Activated T-cell treated with anti-CD3 and anti-CD28 coated beads, Interleukin-2, amount 50 U/mL, for 4 hours (primary cell): ENCODE measurements at regions not wholly inside any gene's neighbourhood (a gene's known extent, or its start where the extent isn't known, plus 50 kb on each side); places are given as distances from the start of the nearest gene placed in this dataset.

Experiments
- ATAC-seq, 2 donors: fragments of 200-7000 bp; cut with Tn5 transposase; one replicate each; pipeline ENCODE4 v1.10.0; 2021
- DNase-seq: peaks from one replicate; pipeline ENCODE4 v3.0.0-alpha.2; 2020
- H3K27me3 Mint-ChIP-seq: one replicate; pipeline ENCODE4 v1.8.0; 2021; ENCODE audit warnings: low read depth, mixed read lengths
- H3K36me3 Mint-ChIP-seq: one replicate; pipeline ENCODE4 v1.8.0; 2022; ENCODE audit warnings: mixed read lengths; ENCODE audit not compliant: insufficient read depth
- H3K4me1 Mint-ChIP-seq: one replicate; pipeline ENCODE4 v1.8.0; 2021; ENCODE audit warnings: low read depth, mixed read lengths
- H3K4me3 Mint-ChIP-seq: one replicate; pipeline ENCODE4 v1.8.0; 2021; ENCODE audit warnings: mild to moderate bottlenecking, moderate library complexity, mixed read lengths
- H3K9me3 Mint-ChIP-seq: one replicate; pipeline ENCODE4 v1.8.0; 2021; ENCODE audit warnings: mixed read lengths

GRCh38 chr10:14468023-14468441 lies 137.3 kb upstream of the FRMD4A start:
- DNase-seq (no peak), ATAC-seq (no peak)
- Mint-ChIP-seq H3K4me3 (no peak overlapping the region), H3K27me3 (peaks cover 39% of the 10 kb centered on the region), H3K36me3 (no peaks in the 10 kb centered on the region), H3K4me1 (no peaks in the 10 kb centered on the region), H3K9me3 (peaks cover 4% of the 10 kb centered on the region)

- Mint-ChIP-seq H3K4me1 (no peaks in the 10 kb centered on the region), H3K27me3 (peaks cover 29% of the 10 kb centered on the region), H3K36me3 (no peaks in the 10 kb centered on the region), H3K9me3 (peaks cover 4% of the 10 kb centered on the region), H3K4me3 (no peak overlapping the region)
- ATAC-seq: no peak
- DNase-seq: no peak
Measured at GRCh38 chr10:14466257-14466656, 135.5 kb upstream of the FRMD4A start.

- H3K36me3 Mint-ChIP-seq: no peaks in the 10 kb centered on the region
- no peak for ATAC-seq
- peaks cover 13% of the 10 kb centered on the region for H3K27me3 Mint-ChIP-seq
- H3K9me3 Mint-ChIP-seq: peaks cover 11% of the 10 kb centered on the region
- no peak for DNase-seq
- H3K4me1 Mint-ChIP-seq: no peaks in the 10 kb centered on the region
- H3K4me3 Mint-ChIP-seq: no peak overlapping the region
Measured at GRCh38 chr10:14460447-14460846, 129.7 kb upstream of the FRMD4A start.

GRCh38 chr10:14459665-14460064 lies 128.9 kb upstream of the FRMD4A start:
- Mint-ChIP-seq H3K4me3 (no peak overlapping the region), H3K27me3 (peaks cover 9% of the 10 kb centered on the region), H3K36me3 (no peaks in the 10 kb centered on the region), H3K4me1 (no peaks in the 10 kb centered on the region), H3K9me3 (peaks cover 11% of the 10 kb centered on the region)
- no peak for DNase-seq
- ATAC-seq: no peak

GRCh38 chr10:14456870-14457266 lies 126.1 kb upstream of the FRMD4A start:
- Mint-ChIP-seq H3K9me3 (peaks cover 7% of the 10 kb centered on the region), H3K36me3 (no peaks in the 10 kb centered on the region), H3K4me3 (no peak overlapping the region), H3K27me3 (peaks cover 5% of the 10 kb centered on the region), H3K4me1 (no peaks in the 10 kb centered on the region)
- DNase-seq (no peak), ATAC-seq (no peak)

GRCh38 chr10:14456218-14456869 lies 125.6 kb upstream of the FRMD4A start:
- H3K36me3 Mint-ChIP-seq: no peaks in the 10 kb centered on the region
- H3K27me3 Mint-ChIP-seq: peaks cover 5% of the 10 kb centered on the region
- H3K4me1 Mint-ChIP-seq: no peaks in the 10 kb centered on the region
- H3K4me3 Mint-ChIP-seq: no peak overlapping the region
- DNase-seq (no peak), ATAC-seq (no peak)
- H3K9me3 Mint-ChIP-seq: peaks cover 7% of the 10 kb centered on the region

- ATAC-seq (no peak), DNase-seq (no peak)
- H3K36me3 Mint-ChIP-seq: no peaks in the 10 kb centered on the region
- peaks cover 5% of the 10 kb centered on the region for H3K27me3 Mint-ChIP-seq
- H3K4me1 Mint-ChIP-seq: no peaks in the 10 kb centered on the region
- H3K4me3 Mint-ChIP-seq: no peak overlapping the region
- peaks cover 7% of the 10 kb centered on the region for H3K9me3 Mint-ChIP-seq
Measured at GRCh38 chr10:14454629-14455028, 123.9 kb upstream of the FRMD4A start.

GRCh38 chr10:14454206-14454605 lies 123.5 kb upstream of the FRMD4A start:
- no peaks in the 10 kb centered on the region for H3K36me3 Mint-ChIP-seq
- H3K4me3 Mint-ChIP-seq: no peak overlapping the region
- H3K27me3 Mint-ChIP-seq: peaks cover 5% of the 10 kb centered on the region
- no peaks in the 10 kb centered on the region for H3K4me1 Mint-ChIP-seq
- ATAC-seq (no peak), DNase-seq (no peak)
- peaks cover 7% of the 10 kb centered on the region for H3K9me3 Mint-ChIP-seq

- Mint-ChIP-seq H3K4me3 (no peak overlapping the region), H3K4me1 (no peaks in the 10 kb centered on the region), H3K27me3 (peaks cover 5% of the 10 kb centered on the region), H3K9me3 (peaks cover 7% of the 10 kb centered on the region), H3K36me3 (no peaks in the 10 kb centered on the region)
- DNase-seq (no peak), ATAC-seq (no peak)
Measured at GRCh38 chr10:14453593-14453992, 122.9 kb upstream of the FRMD4A start.

- Mint-ChIP-seq H3K9me3 (no peaks in the 10 kb centered on the region), H3K36me3 (no peaks in the 10 kb centered on the region), H3K27me3 (peaks cover 3% of the 10 kb centered on the region), H3K4me3 (no peak overlapping the region), H3K4me1 (no peaks in the 10 kb centered on the region)
- DNase-seq (no peak), ATAC-seq (no peak)
Measured at GRCh38 chr10:14451341-14451740, 120.6 kb upstream of the FRMD4A start.

GRCh38 chr10:14450041-14450491 lies 119.3 kb upstream of the FRMD4A start:
- DNase-seq: no peak
- no peak for ATAC-seq
- H3K36me3 Mint-ChIP-seq: no peaks in the 10 kb centered on the region

GRCh38 chr10:14449293-14449815 lies 118.6 kb upstream of the FRMD4A start:
- Mint-ChIP-seq H3K27me3 (peaks cover 5% of the 10 kb centered on the region), H3K36me3 (no peaks in the 10 kb centered on the region), H3K4me3 (no peak overlapping the region), H3K9me3 (no peaks in the 10 kb centered on the region), H3K4me1 (no peaks in the 10 kb centered on the region)
- DNase-seq (no peak), ATAC-seq (no peak)

More at GRCh38 chr10:14450041-14450491, 119.3 kb upstream of the FRMD4A start:
- no peaks in the 10 kb centered on the region for H3K4me1 Mint-ChIP-seq
- H3K27me3 Mint-ChIP-seq: peaks cover 3% of the 10 kb centered on the region
- no peak overlapping the region for H3K4me3 Mint-ChIP-seq
- no peaks in the 10 kb centered on the region for H3K9me3 Mint-ChIP-seq

GRCh38 chr10:14448197-14448990 lies 117.7 kb upstream of the FRMD4A start:
- Mint-ChIP-seq H3K4me1 (no peaks in the 10 kb centered on the region), H3K27me3 (peaks cover 5% of the 10 kb centered on the region), H3K9me3 (no peaks in the 10 kb centered on the region), H3K4me3 (no peak overlapping the region), H3K36me3 (no peaks in the 10 kb centered on the region)
- ATAC-seq (no peak), DNase-seq (no peak)

GRCh38 chr10:14447094-14447839 lies 116.5 kb upstream of the FRMD4A start:
- no peaks in the 10 kb centered on the region for H3K36me3 Mint-ChIP-seq
- H3K9me3 Mint-ChIP-seq: no peaks in the 10 kb centered on the region
- ATAC-seq (no peak), DNase-seq (no peak)
- no peak overlapping the region for H3K4me3 Mint-ChIP-seq
- H3K4me1 Mint-ChIP-seq: no peaks in the 10 kb centered on the region
- peaks cover 8% of the 10 kb centered on the region for H3K27me3 Mint-ChIP-seq
